Stomach (tissue), 4 donors: ENCODE measurements at regions not wholly inside any gene's neighbourhood (a gene's known extent, or its start where the extent isn't known, plus 50 kb on each side); places are given as distances from the start of the nearest gene placed in this dataset.

Source experiments
- POLR2A ChIP-seq, 4 donors: fragments of 450-650 bp; IDR thresholded peaks; one replicate each; pipeline ENCODE4 v1.6.1; 2016; ENCODE audit warnings: antibody characterized with exemption in 4 of 4, control low read depth in 2 of 4, mild to moderate bottlenecking in 1 of 4, moderate library complexity in 1 of 4
- POLR2AphosphoS5 ChIP-seq, 3 donors: sonication (generic); formaldehyde crosslinking; IDR thresholded peaks; one replicate each; pipeline ENCODE4 v1.6.1; 2016; ENCODE audit warnings: antibody characterized with exemption in 3 of 3
- TF ChIP-seq, protein P1 (sequence below), 7 experiments: fragments of 450-650 bp in 4 of 7; fragments of 200-600 bp in 3 of 7; sonication (generic) in 3 of 7; IDR thresholded peaks; one replicate each; pipeline ENCODE4 v1.5.1; 2016 to 2019; ENCODE audit warnings: antibody characterized with exemption in 7 of 7, control low read depth in 2 of 7, mild to moderate bottlenecking in 1 of 7

DNA sequence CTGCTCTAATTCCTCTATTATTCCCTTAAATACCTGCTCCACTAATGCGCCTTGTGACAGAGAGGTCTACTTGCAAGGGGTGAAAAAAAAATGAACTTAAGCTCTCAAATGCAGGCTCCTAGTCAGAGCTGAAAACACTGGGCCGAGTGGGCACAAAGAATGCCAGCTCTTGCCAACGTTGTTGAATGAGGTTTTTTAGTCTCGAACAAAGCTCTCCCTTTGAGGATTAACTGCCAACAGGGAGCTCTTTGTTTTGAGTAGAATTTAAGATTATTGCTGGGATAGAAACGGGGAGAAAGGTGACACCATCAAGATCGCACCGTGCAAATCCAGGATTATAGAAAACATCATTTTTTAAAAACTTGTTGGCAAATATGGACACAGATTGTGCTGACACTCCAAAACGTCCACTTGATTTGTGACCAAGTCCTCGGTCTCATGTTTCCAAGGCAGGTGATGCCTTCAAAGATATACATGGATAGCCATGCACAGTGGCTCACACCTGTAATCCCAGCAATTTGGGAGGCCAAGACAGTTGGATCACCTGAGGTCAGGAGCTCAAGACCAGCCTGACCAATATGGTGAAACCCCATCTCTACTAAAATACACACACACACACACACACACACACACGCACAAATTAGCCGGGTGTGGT, 163.2 kb downstream of the BMP7 start:
- TF ChIP-seq, protein P1, sequence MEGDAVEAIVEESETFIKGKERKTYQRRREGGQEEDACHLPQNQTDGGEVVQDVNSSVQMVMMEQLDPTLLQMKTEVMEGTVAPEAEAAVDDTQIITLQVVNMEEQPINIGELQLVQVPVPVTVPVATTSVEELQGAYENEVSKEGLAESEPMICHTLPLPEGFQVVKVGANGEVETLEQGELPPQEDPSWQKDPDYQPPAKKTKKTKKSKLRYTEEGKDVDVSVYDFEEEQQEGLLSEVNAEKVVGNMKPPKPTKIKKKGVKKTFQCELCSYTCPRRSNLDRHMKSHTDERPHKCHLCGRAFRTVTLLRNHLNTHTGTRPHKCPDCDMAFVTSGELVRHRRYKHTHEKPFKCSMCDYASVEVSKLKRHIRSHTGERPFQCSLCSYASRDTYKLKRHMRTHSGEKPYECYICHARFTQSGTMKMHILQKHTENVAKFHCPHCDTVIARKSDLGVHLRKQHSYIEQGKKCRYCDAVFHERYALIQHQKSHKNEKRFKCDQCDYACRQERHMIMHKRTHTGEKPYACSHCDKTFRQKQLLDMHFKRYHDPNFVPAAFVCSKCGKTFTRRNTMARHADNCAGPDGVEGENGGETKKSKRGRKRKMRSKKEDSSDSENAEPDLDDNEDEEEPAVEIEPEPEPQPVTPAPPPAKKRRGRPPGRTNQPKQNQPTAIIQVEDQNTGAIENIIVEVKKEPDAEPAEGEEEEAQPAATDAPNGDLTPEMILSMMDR (IDR thresholded peaks at IDR 0.05): no peak
- no peak for TF ChIP-seq POLR2A (IDR thresholded peaks at IDR 0.05)
- no peak for TF ChIP-seq POLR2AphosphoS5 (IDR thresholded peaks at IDR 0.05)
